Dermis blood vessel endothelial cell (primary cell): ENCODE measurements at regions not wholly inside any gene's neighbourhood (a gene's known extent, or its start where the extent isn't known, plus 50 kb on each side); places are given as distances from the start of the nearest gene placed in this dataset.
A peak's percentile ranks its signal among the peaks of the same experiment; 100 is the strongest.
"Not testable (repeated sequence)": the region's sequence is repeated elsewhere in the genome, so short reads cannot be mapped to it uniquely, and the experiment has no call there.

Experiments used
- DNase-seq: peaks from one replicate; pipeline ENCODE4 v3.0.0; 2010

GRCh38 chr12:34198924-34199323 is 176.6 kb downstream of the ALG10 start:
- no peak for DNase-seq

GRCh38 chr12:34203866-34204620 is 181.7 kb downstream of the ALG10 start:
- DNase-seq, result no peak

DNA sequence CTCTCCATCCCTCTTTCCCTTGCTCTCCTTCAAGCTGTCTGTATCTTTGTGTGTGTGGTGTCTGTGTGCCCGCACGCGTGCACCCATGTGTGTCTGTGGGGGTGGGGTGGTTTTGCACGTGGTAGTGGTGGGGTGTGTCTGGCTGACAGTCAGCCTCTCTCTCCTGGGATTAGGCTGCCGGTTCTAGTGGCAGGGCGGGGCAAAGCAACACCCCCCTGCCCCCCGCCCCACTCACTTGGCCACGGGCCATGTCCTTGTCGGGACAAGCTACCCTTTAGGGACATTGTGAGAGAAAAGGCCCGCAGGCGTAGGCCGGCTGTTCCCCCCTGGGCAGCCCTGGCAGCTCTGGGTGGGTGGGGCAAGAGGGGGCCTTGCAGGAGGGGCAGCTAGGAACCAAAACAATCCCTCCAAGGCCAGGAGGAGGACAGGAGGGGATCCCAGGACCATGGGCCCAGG is 182.6 kb downstream of the ALG10 start:
- no peak for DNase-seq

DNA sequence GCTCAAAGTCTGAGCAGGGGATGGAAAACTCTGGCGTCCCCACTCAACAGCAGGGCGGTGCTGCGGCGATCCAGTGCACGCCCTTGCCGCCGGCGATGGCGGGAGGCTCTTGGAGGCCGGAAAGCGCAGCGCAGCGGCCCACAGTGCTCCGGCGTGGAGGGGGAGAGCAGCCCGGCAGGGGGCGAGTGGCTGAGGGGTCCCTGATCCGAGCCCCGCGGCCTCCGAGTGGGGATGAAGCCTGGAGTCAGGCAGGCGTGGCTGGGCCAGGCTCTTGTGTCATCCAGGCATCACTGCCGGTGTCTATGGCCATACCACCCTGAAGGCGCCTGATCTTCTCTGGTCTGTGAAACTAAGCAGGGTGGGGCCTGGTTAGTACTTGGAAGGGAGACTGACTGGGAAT is 183.1 kb downstream of the ALG10 start:
- no peak for DNase-seq

DNA sequence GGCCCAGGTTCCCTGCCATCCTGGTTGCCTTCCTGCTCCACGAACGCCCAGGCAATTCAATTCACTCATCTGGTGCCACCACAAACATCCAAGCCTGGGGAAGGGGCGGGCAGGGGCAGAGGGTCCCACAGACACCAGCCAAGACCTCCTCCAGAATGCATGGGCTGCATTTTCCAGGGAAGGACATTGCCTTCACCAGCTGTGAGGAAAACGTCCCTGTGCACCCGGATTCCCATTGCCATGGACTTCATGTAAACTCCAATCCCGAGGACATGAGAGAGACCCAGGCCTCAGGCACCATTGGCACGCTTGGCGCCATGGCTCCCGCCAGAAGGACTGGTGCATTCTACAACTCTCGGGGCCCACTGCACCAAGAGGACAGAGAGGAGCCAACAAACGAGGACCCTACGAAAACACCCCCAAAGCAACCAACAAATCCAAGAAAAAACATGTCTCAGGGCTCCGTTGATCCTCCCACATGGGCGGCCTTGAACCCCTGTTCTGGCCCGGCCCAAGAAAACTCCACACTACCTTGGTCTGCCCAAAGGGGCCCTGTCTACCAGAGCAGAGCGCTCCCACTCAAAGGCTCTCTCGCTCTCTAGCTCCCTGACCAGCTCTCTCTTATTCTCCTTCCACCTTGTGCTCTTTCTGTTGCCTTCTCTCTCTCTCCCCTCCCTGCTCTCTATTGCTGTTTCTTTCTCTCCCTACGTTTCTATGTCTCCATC is 183.9 kb downstream of the ALG10 start:
- no peak for DNase-seq

GRCh38 chr12:34207858-34208257 is 185.6 kb downstream of the ALG10 start:
- no peak for DNase-seq

DNA sequence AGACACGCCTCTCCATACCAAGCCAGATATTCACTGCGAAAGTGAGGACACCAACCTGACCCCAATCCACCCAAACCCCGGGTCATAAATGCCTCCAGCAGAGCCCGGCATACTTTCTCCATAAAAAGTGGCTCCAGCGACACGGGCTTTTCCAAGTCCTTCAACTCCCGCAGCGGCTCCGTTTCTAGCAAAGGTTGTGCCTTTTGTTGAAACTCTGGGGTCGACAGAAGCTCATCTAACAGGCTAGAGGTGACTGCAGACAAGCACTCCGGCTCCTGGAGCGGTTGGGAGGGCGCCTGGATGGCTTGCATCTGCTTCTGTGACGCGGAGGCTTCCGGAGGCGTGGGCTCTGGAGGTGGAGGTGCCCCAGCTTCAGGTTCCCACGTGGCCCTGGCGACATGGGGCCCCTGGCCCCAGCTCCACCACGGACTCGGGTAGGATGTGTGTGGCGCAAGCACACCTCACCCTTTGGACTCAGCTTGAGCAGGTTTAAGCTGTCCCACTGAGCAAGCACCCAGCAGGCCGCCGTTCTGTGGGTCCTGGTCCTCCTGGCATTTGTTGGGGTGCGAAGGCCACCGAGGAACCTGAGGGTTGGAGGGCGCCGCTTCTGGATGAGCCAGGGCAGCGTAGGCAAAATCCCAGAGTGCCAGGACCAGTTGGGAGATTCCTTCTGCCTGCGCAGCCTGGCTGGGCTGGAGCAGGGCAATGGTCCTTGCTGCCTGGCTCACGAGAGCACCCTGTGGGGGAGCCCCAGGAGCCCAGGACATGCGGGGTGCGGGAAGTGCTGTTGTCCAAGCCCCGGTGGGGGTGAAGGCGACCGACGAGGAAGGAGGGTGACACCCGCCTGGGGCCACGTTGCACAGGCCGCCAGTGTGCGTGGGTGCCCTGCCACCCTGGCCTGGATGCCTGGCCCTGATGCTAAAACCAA is 186.3 kb downstream of the ALG10 start:
- DNase-seq, result no peak

- DNase-seq, result no peak
Measured at GRCh38 chr12:34209259-34209835, 187.1 kb downstream of the ALG10 start.

GRCh38 chr12:34210183-34210582 is 187.9 kb downstream of the ALG10 start:
- no peak for DNase-seq

DNA sequence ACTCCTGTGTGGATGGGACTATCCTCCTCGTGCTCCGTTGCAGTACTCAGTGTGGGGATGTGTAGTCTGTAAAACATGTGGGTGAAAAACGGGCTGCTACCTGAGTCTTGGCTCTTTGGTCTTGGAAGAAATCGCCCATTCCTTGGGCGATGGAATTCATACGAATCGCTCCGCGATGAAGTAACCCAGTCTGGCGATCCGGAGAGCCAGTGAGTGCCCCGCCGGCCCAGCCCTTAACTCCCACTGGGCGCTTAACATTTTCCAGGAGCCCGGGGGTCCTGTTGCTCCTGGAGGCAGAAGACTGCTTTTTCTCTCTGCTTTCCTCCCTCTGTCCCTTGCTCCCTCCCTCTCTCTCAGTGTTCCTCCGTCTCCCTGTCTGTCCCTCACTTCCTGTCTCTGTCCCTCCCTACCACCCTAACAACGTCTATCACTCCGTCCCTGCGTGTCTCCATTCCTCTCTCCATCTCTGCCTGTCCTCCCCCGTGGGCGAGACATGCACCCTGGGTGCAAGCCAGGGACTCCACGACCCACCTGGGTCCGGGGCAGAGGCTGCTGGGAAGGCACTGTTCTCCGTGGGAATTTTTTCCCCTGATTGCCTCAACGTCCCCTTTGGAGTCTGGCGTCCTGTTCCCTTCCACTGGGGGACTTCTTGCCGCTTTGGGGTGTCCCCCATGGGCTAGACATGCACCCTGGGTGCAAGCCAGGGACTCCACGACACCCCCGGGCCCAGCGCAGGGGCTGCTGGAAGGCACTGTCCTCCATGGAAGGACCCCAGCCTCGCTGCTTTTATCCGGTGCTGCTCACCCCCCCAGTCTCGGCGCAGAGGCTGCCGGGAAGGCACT is 188.6 kb downstream of the ALG10 start:
- no peak for DNase-seq

GRCh38 chr12:34212651-34213050 is 190.4 kb downstream of the ALG10 start:
- no peak for DNase-seq

DNA sequence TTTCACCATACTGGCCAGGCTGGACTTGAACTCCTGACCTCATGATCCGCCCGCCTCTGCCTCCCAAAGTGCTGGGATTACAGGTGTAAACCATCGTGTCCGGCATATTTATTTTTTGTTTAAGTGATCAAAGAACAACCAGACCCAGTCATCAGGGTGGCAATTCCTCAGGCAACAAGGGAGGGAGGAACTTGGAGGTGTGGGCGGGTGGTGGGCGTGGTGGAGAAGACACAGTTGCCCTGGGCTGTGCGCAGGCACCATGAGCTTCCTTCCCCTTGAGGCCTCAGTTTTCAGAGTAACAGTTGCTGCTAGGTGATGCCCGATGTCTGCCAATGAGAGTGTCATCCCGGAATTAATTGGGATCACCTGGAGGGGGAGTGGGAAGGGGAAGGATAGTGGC is 191.7 kb downstream of the ALG10 start:
- DNase-seq, result no peak

DNA sequence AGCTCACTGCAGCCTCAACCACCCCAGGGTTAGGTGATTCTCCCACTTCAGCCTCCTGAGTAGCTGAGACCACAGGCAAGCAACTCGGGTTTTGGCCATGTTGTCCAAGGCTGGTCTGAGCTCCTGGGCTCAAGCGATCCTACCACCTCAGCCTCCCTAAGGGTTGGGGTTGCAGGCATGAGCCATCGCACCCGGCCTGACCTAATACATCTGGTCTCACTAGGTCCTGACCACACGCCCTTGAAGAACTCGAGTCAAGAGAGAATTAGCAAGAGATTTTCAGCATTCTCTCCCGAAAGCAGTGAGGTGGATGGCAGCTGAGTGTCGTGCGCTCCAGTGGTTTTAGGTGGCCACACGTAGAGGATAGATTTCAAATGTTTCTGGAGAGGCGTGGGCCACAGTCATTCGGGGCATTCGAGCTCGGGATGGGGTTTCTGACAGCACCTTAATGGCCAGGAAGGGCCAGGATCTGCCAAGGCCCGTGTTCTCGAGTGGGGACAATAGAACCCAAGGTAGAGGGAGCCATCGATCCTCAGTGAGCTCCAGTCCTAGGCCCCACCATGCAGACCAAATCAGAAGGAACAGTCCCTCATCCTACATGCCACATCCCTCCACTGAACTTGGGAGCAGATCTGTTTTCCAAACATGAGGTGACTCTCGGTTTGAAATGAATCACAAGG is 193.1 kb downstream of the ALG10 start:
- no peak for DNase-seq

- no peak for DNase-seq
Measured at GRCh38 chr12:34215893-34216285, 193.6 kb downstream of the ALG10 start.

DNA sequence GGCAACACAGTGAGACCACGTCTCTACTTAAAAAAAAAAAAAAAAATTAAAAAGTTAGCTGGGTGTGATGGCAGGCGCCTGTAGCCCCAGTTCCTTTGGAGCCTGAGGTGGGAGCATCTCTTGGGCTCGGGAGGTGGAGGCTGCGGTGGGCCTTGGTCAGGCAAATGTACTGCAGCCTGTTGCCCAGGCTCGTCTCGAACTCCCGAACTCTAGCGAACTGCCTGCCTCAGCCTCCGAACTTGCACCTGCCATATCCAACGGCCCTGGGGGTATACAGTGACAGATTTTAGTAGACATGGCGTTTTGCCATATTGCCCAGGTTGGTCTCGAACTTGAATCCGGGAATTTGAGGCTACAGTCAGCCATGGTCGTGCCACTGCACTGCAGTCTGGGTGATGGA is 195.4 kb downstream of the ALG10 start:
- no peak for DNase-seq

DNA sequence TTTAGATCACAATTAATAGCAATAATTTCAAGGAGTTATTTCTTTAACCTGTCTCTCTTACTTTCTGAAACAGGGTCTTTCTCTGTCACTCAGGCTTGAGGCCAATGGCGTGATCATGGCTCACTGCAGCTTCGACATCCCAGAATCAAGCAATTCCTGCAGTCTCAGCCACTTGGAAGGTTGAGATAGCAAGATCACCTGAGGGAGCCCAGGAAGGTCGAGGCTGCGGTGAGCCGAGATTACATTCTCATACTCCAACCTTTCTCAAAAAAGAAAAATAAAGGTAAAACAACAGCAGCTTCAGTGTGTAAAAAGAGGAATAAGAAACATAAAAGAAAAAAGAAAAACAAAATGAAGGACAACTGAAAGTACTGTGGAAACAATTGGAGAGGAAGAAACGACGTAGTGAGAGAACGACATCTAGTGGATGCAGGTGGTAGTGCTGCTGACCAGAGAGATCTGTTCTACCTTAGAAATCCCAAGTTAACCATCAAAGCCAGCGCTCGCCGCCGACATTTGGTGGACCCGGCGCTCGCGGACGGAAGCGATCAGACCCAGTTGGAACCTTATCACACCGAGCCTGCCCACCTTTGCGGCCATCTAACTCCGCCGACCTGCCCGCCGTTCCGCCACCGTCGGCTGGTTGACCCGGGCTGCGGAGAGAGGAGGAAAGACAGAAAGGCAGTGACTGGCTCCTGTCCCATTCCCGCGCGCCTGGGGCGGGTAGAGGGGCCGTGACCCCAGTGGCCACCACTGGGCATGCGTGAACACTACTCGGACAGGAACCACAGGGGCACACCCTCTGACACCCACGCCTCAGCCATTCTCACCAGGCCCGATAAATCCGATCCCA is 196.1 kb downstream of the ALG10 start:
- peak; percentile 82 for DNase-seq

DNA sequence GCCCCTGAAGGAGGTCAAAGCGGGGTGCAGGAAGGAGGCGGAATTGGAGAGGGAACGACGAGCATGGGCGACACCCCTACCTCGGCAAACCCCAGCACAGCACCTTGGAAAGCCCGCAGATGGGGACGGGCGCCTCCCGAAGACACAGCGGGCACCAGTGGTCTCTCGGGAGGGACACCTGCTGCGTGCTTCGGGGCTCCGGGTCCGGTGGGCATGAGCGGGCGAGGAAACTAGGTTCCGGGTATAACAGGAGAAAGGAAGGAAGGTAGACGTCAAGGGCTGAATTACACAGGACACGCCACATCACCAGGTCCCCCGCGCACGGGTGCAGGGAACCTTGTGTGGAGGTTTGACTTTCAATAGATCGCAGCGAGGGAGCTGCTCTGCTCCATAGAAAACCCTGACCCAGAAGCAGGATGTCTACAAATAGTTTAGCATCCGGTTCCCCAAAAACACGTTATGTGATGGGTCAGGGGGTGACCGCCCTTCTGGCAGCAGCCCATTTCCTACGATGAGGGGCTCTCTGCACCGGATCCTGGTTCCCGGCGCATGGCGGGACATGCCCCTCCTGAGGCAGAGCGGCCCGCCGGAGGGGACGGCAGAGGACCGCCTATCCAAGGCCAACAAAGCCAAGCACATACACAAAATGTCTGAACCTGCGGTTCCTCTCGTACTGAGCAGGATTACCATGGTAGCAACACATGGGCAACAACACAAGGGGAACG is 196.9 kb downstream of the ALG10 start:
- DNase-seq, result no peak

DNA sequence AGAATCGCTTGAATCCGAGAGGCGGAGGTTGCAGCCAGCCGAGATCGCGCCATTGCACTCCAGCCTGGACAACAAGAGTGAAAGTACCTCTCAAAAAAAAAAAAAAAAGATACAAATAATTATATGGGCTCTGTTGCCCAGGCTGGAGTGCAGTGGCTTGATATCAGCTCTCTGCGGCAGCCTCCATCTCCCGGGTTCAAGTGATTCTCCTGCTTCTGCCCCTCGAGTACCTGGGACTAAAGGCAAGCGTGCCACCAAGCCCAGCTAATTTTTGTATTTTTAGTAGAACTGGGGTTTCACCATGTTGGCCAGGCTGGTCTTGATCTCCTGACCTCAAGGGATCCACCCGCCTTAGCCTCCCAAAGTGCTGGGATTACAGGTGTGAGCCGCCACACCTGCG is 197.8 kb downstream of the ALG10 start:
- not testable (repeated sequence) for DNase-seq

DNA sequence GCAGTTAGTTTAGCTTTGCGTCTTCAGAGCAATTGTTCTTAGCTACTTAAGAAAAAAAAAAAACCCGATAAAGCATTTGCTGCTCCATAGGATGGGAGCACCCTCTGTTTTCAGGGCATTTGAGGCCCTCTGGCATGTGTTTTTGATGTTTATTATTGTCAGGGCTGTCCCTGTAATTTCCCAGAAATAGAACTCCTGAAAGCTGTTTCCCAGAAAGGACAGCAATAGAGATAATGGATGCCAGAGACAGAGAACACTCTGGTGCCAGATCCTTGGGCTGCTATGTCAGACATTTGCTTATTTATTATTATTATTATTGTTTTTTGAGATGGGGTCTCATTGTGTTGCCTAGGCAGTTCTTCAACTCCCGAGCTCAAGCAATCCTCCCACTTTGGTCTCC is 201.3 kb downstream of the ALG10 start:
- DNase-seq, result no peak

DNA sequence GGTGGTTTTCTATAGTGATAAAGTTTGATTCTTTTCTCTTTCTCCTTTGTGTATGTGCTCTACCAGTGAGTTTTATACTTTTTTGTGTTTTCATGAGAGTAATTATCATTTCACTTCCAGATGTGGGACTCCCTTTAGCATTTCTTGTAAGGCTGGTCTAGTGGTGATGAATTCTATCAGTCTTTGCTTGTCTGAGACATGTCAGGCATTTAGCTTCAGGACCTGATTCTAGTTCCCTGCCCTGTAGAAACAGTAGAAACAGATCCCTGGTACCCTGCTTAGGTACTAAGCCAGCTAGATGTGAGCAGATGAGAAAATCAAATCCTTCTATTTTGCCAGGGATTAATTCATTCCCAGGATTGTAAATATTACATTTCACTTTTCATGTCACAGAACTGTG is 203.7 kb downstream of the ALG10 start:
- not testable (repeated sequence) for DNase-seq
